Fibroblast of lung (primary cell): ENCODE measurements at regions not wholly inside any gene's neighbourhood (a gene's known extent, or its start where the extent isn't known, plus 50 kb on each side); places are given as distances from the start of the nearest gene placed in this dataset.
"Not testable (repeated sequence)": the region's sequence is repeated elsewhere in the genome, so short reads cannot be mapped to it uniquely, and the experiment has no call there.

Experiments used
- CTCF ChIP-seq, 2 donors: IDR thresholded peaks in 1 of 2; conservative IDR thresholded peaks in 1 of 2; 1 replicate in 1 of 2; 2 replicates in 1 of 2; pipeline ENCODE4 v1.5.1; 2011 to 2012; ENCODE audit warnings: low read length in 2 of 2, control low read depth in 1 of 2, inconsistent platforms in 1 of 2, low read depth in 1 of 2, mild to moderate bottlenecking in 1 of 2
- EZH2 ChIP-seq: IDR thresholded peaks from 2 replicates; pipeline ENCODE4 v1.5.1; 2012; ENCODE audit warnings: low read length, control low read depth, mild to moderate bottlenecking; ENCODE audit errors: missing control alignments

GRCh38 chr19:27814834-27815233 is 1398.1 kb downstream of the UQCRFS1 start:
- TF ChIP-seq EZH2; CTCF (conservative IDR thresholded peaks at IDR 0.05 in 1 of 2, IDR thresholded peaks at IDR 0.05 in 1 of 2; ENCODE audit: low read depth in 1 of 2, low read length in 2 of 2): not testable (repeated sequence)
